ENCODE measurements at regions not wholly inside any gene's neighbourhood (a gene's known extent, or its start where the extent isn't known, plus 50 kb on each side); places are given as distances from the start of the nearest gene placed in this dataset.
"Not testable (repeated sequence)": the region's sequence is repeated elsewhere in the genome, so short reads cannot be mapped to it uniquely, and the experiment has no call there.

DNA sequence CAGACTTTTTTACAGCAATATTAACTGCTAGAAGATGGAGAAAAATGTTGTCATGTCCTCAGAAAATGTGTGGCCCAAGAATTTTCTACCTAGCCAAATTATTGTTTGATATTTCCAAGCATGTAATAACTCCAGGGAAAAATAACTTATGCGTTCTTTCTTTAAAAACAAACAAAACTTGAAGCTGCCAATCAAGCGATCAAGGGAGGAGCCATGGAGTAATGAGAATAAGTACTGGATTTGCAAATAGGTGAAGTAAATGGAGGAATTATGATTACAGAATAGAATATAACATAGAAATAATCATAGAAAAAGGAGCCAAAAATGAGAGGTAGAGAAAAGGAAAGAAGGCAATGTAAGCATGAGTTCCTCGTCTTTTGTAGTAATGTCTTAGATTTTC lies 225.3 kb downstream of the DLEU7 start:
- no peak overlapping the region for H3K4me3 ChIP-seq (ENCODE audit: low read depth, low read length, poor library complexity, severe bottlenecking)
- H3K9ac ChIP-seq (ENCODE audit: low read length): no peak overlapping the region
- H2AFZ ChIP-seq (ENCODE audit: low read length): no peak overlapping the region
- H3K79me2 ChIP-seq (ENCODE audit: insufficient read depth, low read length): no peaks in the 10 kb centered on the region
- TF ChIP-seq CTCF (IDR thresholded peaks at IDR 0.05; ENCODE audit: low read length) (no peak), EZH2 (IDR thresholded peaks at IDR 0.05; ENCODE audit: borderline replicate concordance, low read length) (no peak)
- no peaks in the 10 kb centered on the region for H3K9me3 ChIP-seq (ENCODE audit: low read length)
- no peak overlapping the region for H3K4me2 ChIP-seq (ENCODE audit: low read length)
- H3K9me2 ChIP-seq (ENCODE audit: low read depth, low read length): no peaks in the 10 kb centered on the region
- no peaks in the 10 kb centered on the region for H3F3A ChIP-seq (ENCODE audit: insufficient read depth, low read length)
- no peaks in the 10 kb centered on the region for H3K36me3 ChIP-seq (ENCODE audit: insufficient read depth, low read length)
- no peaks in the 10 kb centered on the region for H3K27me3 ChIP-seq (ENCODE audit: insufficient read depth, low read length)
- H4K20me1 ChIP-seq (ENCODE audit: insufficient read depth, low read length): no peaks in the 10 kb centered on the region
- peaks cover 74% of the 10 kb centered on the region for H3K4me1 ChIP-seq (ENCODE audit: insufficient read depth, low read length, severe bottlenecking)
- H3K27ac ChIP-seq (ENCODE audit: low read depth, low read length, poor library complexity, severe bottlenecking): peak overlapping the region; percentile 76

DNA sequence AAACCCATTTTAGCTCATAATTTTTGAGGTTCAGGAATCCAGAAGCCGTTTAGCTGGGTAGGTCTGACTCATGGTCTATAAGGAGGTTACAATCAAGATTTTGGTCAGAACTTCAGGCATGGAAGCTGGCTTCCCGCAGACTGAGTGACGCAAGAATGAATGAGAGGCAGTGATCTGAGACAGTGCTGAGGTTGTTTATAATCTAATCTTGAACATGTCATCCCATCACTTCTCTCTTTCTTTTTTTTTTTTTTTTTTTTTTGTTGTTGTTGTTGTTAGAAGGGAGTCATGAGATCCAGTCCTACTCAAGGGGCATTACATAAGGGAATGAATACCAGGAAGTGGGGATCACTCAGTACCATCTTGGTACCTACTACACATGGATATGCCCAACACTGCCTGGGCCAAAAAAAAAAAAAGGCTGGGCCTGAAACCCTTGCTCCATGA lies 217.4 kb downstream of the DLEU7 start:
- Histone ChIP-seq H4K20me1 (ENCODE audit: insufficient read depth, low read length) (no peaks in the 10 kb centered on the region), H3F3A (ENCODE audit: insufficient read depth, low read length) (no peaks in the 10 kb centered on the region), H3K4me1 (ENCODE audit: insufficient read depth, low read length, severe bottlenecking) (peaks cover 8% of the 10 kb centered on the region), H3K4me3 (ENCODE audit: low read depth, low read length, poor library complexity, severe bottlenecking) (no peak overlapping the region), H3K4me2 (ENCODE audit: low read length) (no peak overlapping the region), H3K36me3 (ENCODE audit: insufficient read depth, low read length) (no peaks in the 10 kb centered on the region), H3K9me3 (ENCODE audit: low read length) (no peaks in the 10 kb centered on the region), H3K9me2 (ENCODE audit: low read depth, low read length) (no peaks in the 10 kb centered on the region), H3K79me2 (ENCODE audit: insufficient read depth, low read length) (no peaks in the 10 kb centered on the region), H3K9ac (ENCODE audit: low read length) (no peak overlapping the region), H2AFZ (ENCODE audit: low read length) (0 out of 2 replicates have a peak overlapping the region, but pooled peaks have one; percentile 40), H3K27ac (ENCODE audit: low read depth, low read length, poor library complexity, severe bottlenecking) (no peak overlapping the region), H3K27me3 (ENCODE audit: insufficient read depth, low read length) (no peaks in the 10 kb centered on the region)
- no peak for TF ChIP-seq EZH2 (IDR thresholded peaks at IDR 0.05; ENCODE audit: borderline replicate concordance, low read length)
- no peak for TF ChIP-seq CTCF (IDR thresholded peaks at IDR 0.05; ENCODE audit: low read length)

DNA sequence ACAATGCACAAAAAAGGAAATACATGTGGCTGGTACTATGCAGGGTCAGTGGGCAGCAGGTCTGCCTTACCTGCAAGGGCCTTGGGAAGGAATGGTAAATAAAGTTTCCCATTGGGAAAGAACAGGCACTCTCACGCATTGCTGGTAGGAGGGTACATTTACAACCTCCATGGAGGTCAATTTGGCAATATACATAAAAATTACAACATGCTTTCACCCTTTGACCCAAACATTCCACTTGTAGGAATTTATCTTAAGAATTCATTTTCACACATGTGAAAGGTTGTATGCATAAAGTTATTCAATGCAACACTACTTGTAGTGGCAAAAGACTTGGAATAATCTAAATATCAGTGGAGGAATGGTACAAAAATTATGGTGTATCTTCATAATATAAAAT lies 216.4 kb downstream of the DLEU7 start:
- H3K36me3 ChIP-seq (ENCODE audit: insufficient read depth, low read length): no peaks in the 10 kb centered on the region
- no peaks in the 10 kb centered on the region for H3F3A ChIP-seq (ENCODE audit: insufficient read depth, low read length)
- no peak overlapping the region for H2AFZ ChIP-seq (ENCODE audit: low read length)
- H3K27ac ChIP-seq (ENCODE audit: low read depth, low read length, poor library complexity, severe bottlenecking): no peak overlapping the region
- H3K9me2 ChIP-seq (ENCODE audit: low read depth, low read length): no peaks in the 10 kb centered on the region
- no peak overlapping the region for H3K4me2 ChIP-seq (ENCODE audit: low read length)
- no peaks in the 10 kb centered on the region for H4K20me1 ChIP-seq (ENCODE audit: insufficient read depth, low read length)
- H3K79me2 ChIP-seq (ENCODE audit: insufficient read depth, low read length): no peaks in the 10 kb centered on the region
- peaks cover 7% of the 10 kb centered on the region for H3K4me1 ChIP-seq (ENCODE audit: insufficient read depth, low read length, severe bottlenecking)
- no peak overlapping the region for H3K9ac ChIP-seq (ENCODE audit: low read length)
- H3K27me3 ChIP-seq (ENCODE audit: insufficient read depth, low read length): no peaks in the 10 kb centered on the region
- no peak for TF ChIP-seq EZH2 (IDR thresholded peaks at IDR 0.05; ENCODE audit: borderline replicate concordance, low read length)
- no peak for TF ChIP-seq CTCF (IDR thresholded peaks at IDR 0.05; ENCODE audit: low read length)
- H3K4me3 ChIP-seq (ENCODE audit: low read depth, low read length, poor library complexity, severe bottlenecking): no peak overlapping the region
- no peaks in the 10 kb centered on the region for H3K9me3 ChIP-seq (ENCODE audit: low read length)

- H3K36me3 ChIP-seq (ENCODE audit: insufficient read depth, low read length); H3K27ac ChIP-seq (ENCODE audit: low read depth, low read length, poor library complexity, severe bottlenecking); H3K4me2 ChIP-seq (ENCODE audit: low read length); H4K20me1 ChIP-seq (ENCODE audit: insufficient read depth, low read length); H2AFZ ChIP-seq (ENCODE audit: low read length); H3K9me2 ChIP-seq (ENCODE audit: low read depth, low read length); H3K9ac ChIP-seq (ENCODE audit: low read length); H3K79me2 ChIP-seq (ENCODE audit: insufficient read depth, low read length); H3F3A ChIP-seq (ENCODE audit: insufficient read depth, low read length); H3K9me3 ChIP-seq (ENCODE audit: low read length); H3K27me3 ChIP-seq (ENCODE audit: insufficient read depth, low read length); H3K4me3 ChIP-seq (ENCODE audit: low read depth, low read length, poor library complexity, severe bottlenecking): not testable (repeated sequence)
- peaks cover 18% of the 10 kb centered on the region for H3K4me1 ChIP-seq (ENCODE audit: insufficient read depth, low read length, severe bottlenecking)
These were observed 215.0 kb downstream of the DLEU7 start for GRCh38 chr13:50628512-50628911.

All from OCI-LY1 (cell line).